Caco-2 (cell line): ENCODE measurements at regions not wholly inside any gene's neighbourhood (a gene's known extent, or its start where the extent isn't known, plus 50 kb on each side); places are given as distances from the start of the nearest gene placed in this dataset.

ENCODE experiments used
- BruUV-seq: library from RNA; stranded (reverse); fragments of 400-500 nt; replicated peaks from 2 replicates; lab custom pipeline; 2021; lab: Mats Ljungman, UMichigan
- CTCF ChIA-PET: fragments of 300-600 bp; sonication (Branson Sonifier 250); formaldehyde crosslinking; loops from one replicate; lab custom pipeline; 2022; ENCODE audit warnings: antibody characterized with exemption; lab: Charles Lee
- POLR2A ChIA-PET: fragments of 300-600 bp; sonication (Branson Sonifier 250); formaldehyde crosslinking; loops from one replicate; lab custom pipeline; 2022; ENCODE audit warnings: antibody characterized with exemption; lab: Charles Lee
- DNase-seq, 2 experiments: peaks; one replicate each; pipeline versions ENCODE4 v3.0.0 to v3.0.0-alpha.2; 2020 to 2022
- H3K27me3 ChIP-seq: replicated peaks from 2 replicates; pipeline ENCODE4 v1.6.0; 2011; ENCODE audit warnings: low read length; ENCODE audit not compliant: control insufficient read depth, insufficient read depth
- H3K36me3 ChIP-seq: 2 replicates; pipeline ENCODE4 v1.5.1; 2011; ENCODE audit warnings: low read length; ENCODE audit not compliant: control insufficient read depth, insufficient read depth
- H3K4me1 ChIP-seq: fragments of 250-450 bp; sonication (Bioruptor Pico); 2 replicates; pipeline ENCODE4 v1.5.1; 2020; ENCODE audit warnings: mild to moderate bottlenecking
- H3K4me3 ChIP-seq: 2 replicates; pipeline ENCODE4 v1.5.1; 2011; ENCODE audit warnings: low read depth, mild to moderate bottlenecking, control low read depth, low read length
- H3K9me3 ChIP-seq: fragments of 250-450 bp; sonication (Bioruptor Pico); 2 replicates; pipeline ENCODE4 v1.5.1; 2020; ENCODE audit warnings: mild to moderate bottlenecking, moderate library complexity
- H3K27ac Mint-ChIP-seq: one replicate; pipeline ENCODE4 v1.8.0; 2022; ENCODE audit warnings: mixed read lengths; ENCODE audit not compliant: unreplicated experiment
- H3K27me3 Mint-ChIP-seq: one replicate; pipeline ENCODE4 v1.8.0; 2022; ENCODE audit warnings: mixed read lengths; ENCODE audit not compliant: insufficient read depth, unreplicated experiment
- H3K36me3 Mint-ChIP-seq: one replicate; pipeline ENCODE4 v1.8.0; 2022; ENCODE audit warnings: mild to moderate bottlenecking, mixed read lengths; ENCODE audit not compliant: insufficient read depth, unreplicated experiment
- H3K4me1 Mint-ChIP-seq: one replicate; pipeline ENCODE4 v1.8.0; 2022; ENCODE audit warnings: low read depth, mixed read lengths; ENCODE audit not compliant: unreplicated experiment
- H3K4me3 Mint-ChIP-seq: one replicate; pipeline ENCODE4 v1.8.0; 2022; ENCODE audit warnings: mild to moderate bottlenecking, moderate library complexity, mixed read lengths; ENCODE audit not compliant: unreplicated experiment
- H3K9me3 Mint-ChIP-seq: one replicate; pipeline ENCODE4 v1.8.0; 2022; ENCODE audit warnings: mixed read lengths; ENCODE audit not compliant: unreplicated experiment
- CTCF ChIP-seq, 2 experiments: fragments of 200-600 bp in 1 of 2; IDR thresholded peaks; 1 replicate in 1 of 2; 2 replicates in 1 of 2; pipeline versions ENCODE4 v1.5.1 to v1.8.0; 2011 to 2022; ENCODE audit warnings: antibody characterized with exemption in 1 of 2, control low read depth in 1 of 2, inconsistent platforms in 1 of 2, low read depth in 1 of 2, low read length in 1 of 2, mild to moderate bottlenecking in 1 of 2, moderate library complexity in 1 of 2; ENCODE audit not compliant: insufficient read depth in 1 of 2, severe bottlenecking in 1 of 2, unreplicated experiment in 1 of 2
- intact Hi-C: fragments of 100-400 bp; cut with micrococcal nuclease; formaldehyde crosslinking; loops from one replicate; pipeline ENCODE4 v1.10.0; 2022; ENCODE audit not compliant: unreplicated experiment

DNA sequence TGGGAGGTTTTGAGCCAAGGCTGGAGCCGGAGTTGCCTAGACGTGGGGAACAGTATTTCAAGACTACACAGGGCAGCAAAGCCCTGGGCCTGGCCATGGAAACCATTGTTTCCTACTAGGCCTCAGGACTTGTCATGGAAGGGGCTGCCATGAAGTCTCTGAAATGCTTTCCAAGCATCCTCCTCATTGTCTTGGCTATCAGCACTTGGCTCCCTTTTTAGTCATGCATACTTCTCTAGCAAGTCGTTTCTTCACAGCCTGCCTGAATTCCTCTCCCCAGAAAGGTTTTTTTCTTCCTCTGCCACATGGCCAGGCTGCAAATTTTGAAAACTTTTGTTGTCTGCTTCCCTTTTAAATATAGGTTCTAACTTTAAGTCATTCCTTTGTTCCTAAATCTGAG lies 406.6 kb upstream of the TMPRSS15 start:
- TF ChIP-seq CTCF (IDR thresholded peaks at IDR 0.05; ENCODE audit: insufficient read depth in 1 of 2, low read depth in 1 of 2, low read length in 1 of 2, severe bottlenecking in 1 of 2, unreplicated experiment in 1 of 2), result no peak
- no peaks in the 10 kb centered on the region for H3K9me3 ChIP-seq
- CTCF ChIA-PET, result no interaction called here
- intact Hi-C loops, result no loop called here
- Mint-ChIP-seq H3K9me3 (peaks cover 22% of the 10 kb centered on the region), H3K4me1 (peaks cover 6% of the 10 kb centered on the region), H3K27ac (no peak overlapping the region), H3K27me3 (no peaks in the 10 kb centered on the region), H3K36me3 (no peaks in the 10 kb centered on the region), H3K4me3 (no peak overlapping the region)
- BruUV-seq, result no TSS peak
- DNase-seq, result no peak
- H3K4me3 ChIP-seq, result no peak overlapping the region
- no peaks in the 10 kb centered on the region for H3K27me3 ChIP-seq
- no peaks in the 10 kb centered on the region for H3K4me1 ChIP-seq
- H3K36me3 ChIP-seq, result no peaks in the 10 kb centered on the region
- POLR2A ChIA-PET, result no interaction called here

DNA sequence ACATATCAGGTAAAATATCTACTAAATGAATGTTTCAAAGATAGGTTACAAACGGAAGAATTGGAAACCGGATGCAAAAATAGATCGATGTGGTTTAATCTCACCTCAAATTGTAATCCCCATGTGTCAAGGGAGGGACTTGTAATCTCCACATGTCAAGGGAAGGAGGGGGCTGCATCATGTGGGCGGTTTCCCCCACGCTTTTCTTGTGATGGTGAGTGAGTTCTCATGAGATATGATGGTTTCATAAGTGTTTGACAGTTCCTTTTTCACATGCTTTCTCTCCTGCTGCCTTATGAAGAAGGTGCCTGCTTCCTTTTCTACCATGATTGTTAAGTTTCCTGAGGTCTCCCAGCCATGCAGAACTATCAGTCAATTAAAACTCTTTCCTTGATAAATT lies 408.7 kb upstream of the TMPRSS15 start:
- Histone ChIP-seq H3K4me3 (no peak overlapping the region), H3K36me3 (no peaks in the 10 kb centered on the region), H3K4me1 (no peaks in the 10 kb centered on the region), H3K27me3 (no peaks in the 10 kb centered on the region), H3K9me3 (no peaks in the 10 kb centered on the region)
- ChIA-PET POLR2A (no interaction called here), CTCF (no interaction called here)
- Mint-ChIP-seq H3K4me1 (peaks cover 6% of the 10 kb centered on the region), H3K4me3 (no peak overlapping the region), H3K27me3 (no peaks in the 10 kb centered on the region), H3K36me3 (no peaks in the 10 kb centered on the region), H3K27ac (no peak overlapping the region), H3K9me3 (peaks cover 16% of the 10 kb centered on the region)
- no TSS peak for BruUV-seq
- no peak for DNase-seq
- TF ChIP-seq CTCF (IDR thresholded peaks at IDR 0.05; ENCODE audit: insufficient read depth in 1 of 2, low read depth in 1 of 2, low read length in 1 of 2, severe bottlenecking in 1 of 2, unreplicated experiment in 1 of 2), result no peak
- intact Hi-C loops, result no loop called here

- Histone ChIP-seq H3K9me3 (no peaks in the 10 kb centered on the region), H3K4me3 (no peak overlapping the region), H3K36me3 (no peaks in the 10 kb centered on the region), H3K27me3 (no peaks in the 10 kb centered on the region), H3K4me1 (no peaks in the 10 kb centered on the region)
- no peak for DNase-seq
- no peak overlapping the region for H3K27ac Mint-ChIP-seq
- no TSS peak for BruUV-seq
- peaks cover 11% of the 10 kb centered on the region for H3K9me3 Mint-ChIP-seq
- CTCF ChIA-PET, result no interaction called here
- H3K4me1 Mint-ChIP-seq, result no peaks in the 10 kb centered on the region
- H3K36me3 Mint-ChIP-seq, result no peaks in the 10 kb centered on the region
- POLR2A ChIA-PET, result no interaction called here
- intact Hi-C loops, result no loop called here
- H3K27me3 Mint-ChIP-seq, result no peaks in the 10 kb centered on the region
- TF ChIP-seq CTCF (IDR thresholded peaks at IDR 0.05; ENCODE audit: insufficient read depth in 1 of 2, low read depth in 1 of 2, low read length in 1 of 2, severe bottlenecking in 1 of 2, unreplicated experiment in 1 of 2), result no peak
- no peak overlapping the region for H3K4me3 Mint-ChIP-seq
These were observed 415.9 kb upstream of the TMPRSS15 start for GRCh38 chr21:18819507-18819906.
